ENCODE measurements at regions not wholly inside any gene's neighbourhood (a gene's known extent, or its start where the extent isn't known, plus 50 kb on each side); places are given as distances from the start of the nearest gene placed in this dataset.

DNA sequence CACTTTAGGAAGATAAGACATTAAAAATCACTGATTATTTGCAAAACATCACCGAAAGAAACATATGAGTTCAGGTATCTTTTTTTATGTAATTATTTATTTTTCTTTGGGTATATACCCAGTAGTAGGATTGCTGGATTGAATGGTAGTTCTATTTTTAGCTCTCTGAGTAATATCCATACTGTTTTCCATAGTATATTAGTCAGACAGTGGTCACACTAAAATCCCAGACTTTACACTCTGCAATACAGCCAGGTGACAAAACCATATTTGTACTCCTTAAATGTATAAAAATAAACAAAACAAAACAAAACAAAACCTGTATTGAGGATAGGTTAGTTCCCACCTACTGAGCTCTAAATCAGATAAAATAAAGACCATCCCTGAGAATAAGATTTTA, 1024.3 kb upstream of the EYS start:
- H4K20me1 ChIP-seq (replicated peaks; ENCODE audit: control insufficient read depth, extremely low read depth, insufficient read depth, low read length): no peaks in the 10 kb centered on the region
- BruUV-seq (replicated peaks): no TSS peak

More for the DNA sequence above, 1024.3 kb upstream of the EYS start:
- Histone ChIP-seq H3K9me3 (replicated peaks; ENCODE audit: control insufficient read depth, insufficient read depth, low read length) (no peaks in the 10 kb centered on the region), H3K4me1 (ENCODE audit: control insufficient read depth, extremely low read depth, insufficient read depth, low read length) (no peaks in the 10 kb centered on the region), H3K4me3 (replicated peaks in 1 of 3; ENCODE audit: insufficient read depth in 1 of 3, low read depth in 1 of 3, low read length in 3 of 3) (no peak overlapping the region), H2AFZ (ENCODE audit: low read depth, low read length) (no peak overlapping the region), H3K27me3 (ENCODE audit: control insufficient read depth in 2 of 2, insufficient read depth in 2 of 2, low read length in 2 of 2) (no peaks in the 10 kb centered on the region), H3K36me3 (ENCODE audit: control insufficient read depth in 2 of 2, extremely low read depth in 1 of 2, insufficient read depth in 2 of 2, low read length in 2 of 2) (no peaks in the 10 kb centered on the region), H3K9ac (replicated peaks; ENCODE audit: extremely low read depth, insufficient read depth, low read length) (no peak overlapping the region), H3K9me1 (replicated peaks; ENCODE audit: control insufficient read depth, extremely low read depth, insufficient read depth, low read length) (no peaks in the 10 kb centered on the region), H3K79me2 (ENCODE audit: control insufficient read depth, insufficient read depth, low read length) (no peaks in the 10 kb centered on the region), H3K27ac (ENCODE audit: insufficient read depth, low read depth, low read length) (no peak overlapping the region), H3K4me2 (ENCODE audit: insufficient read depth, low read length) (no peak overlapping the region)
- dilution Hi-C loops (cut with MboI; ENCODE audit: extremely low pct_ligation_motif_present, low sequenced_read_pairs) (no loop called here), intact Hi-C loops (cut with micrococcal nuclease) (no loop called here)
- FAIRE-seq (no peak), DNase-seq (ENCODE audit: low read depth, low spot score) (no peak)
- ChIA-PET POLR2A (no interaction called here), CTCF (no interaction called here)
- TF ChIP-seq FOS (IDR thresholded peaks at IDR 0.05; ENCODE audit: borderline replicate concordance, insufficient read depth, low read length) (no peak), POLR2A (IDR thresholded peaks at IDR 0.05; ENCODE audit: low read depth, low read length) (no peak), GATA2 (IDR thresholded peaks at IDR 0.05; ENCODE audit: insufficient read depth, insufficient read length, low read depth, low read length) (no peak), JUN (IDR thresholded peaks at IDR 0.05; ENCODE audit: borderline replicate concordance, insufficient read depth, insufficient read length, low read depth) (no peak), POLR2AphosphoS5 (IDR thresholded peaks at IDR 0.05; ENCODE audit: insufficient read depth, low read depth, low read length) (no peak), EZH2 (IDR thresholded peaks at IDR 0.05; ENCODE audit: borderline replicate concordance, low read depth, low read length, severe bottlenecking) (no peak), MYC (IDR thresholded peaks at IDR 0.05; ENCODE audit: low read depth, low read length) (no peak)
- TF ChIP-seq, protein P1, sequence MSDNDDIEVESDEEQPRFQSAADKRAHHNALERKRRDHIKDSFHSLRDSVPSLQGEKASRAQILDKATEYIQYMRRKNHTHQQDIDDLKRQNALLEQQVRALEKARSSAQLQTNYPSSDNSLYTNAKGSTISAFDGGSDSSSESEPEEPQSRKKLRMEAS (IDR thresholded peaks at IDR 0.05; ENCODE audit: insufficient read depth, insufficient read length): no peak
- TF ChIP-seq, protein P2, sequence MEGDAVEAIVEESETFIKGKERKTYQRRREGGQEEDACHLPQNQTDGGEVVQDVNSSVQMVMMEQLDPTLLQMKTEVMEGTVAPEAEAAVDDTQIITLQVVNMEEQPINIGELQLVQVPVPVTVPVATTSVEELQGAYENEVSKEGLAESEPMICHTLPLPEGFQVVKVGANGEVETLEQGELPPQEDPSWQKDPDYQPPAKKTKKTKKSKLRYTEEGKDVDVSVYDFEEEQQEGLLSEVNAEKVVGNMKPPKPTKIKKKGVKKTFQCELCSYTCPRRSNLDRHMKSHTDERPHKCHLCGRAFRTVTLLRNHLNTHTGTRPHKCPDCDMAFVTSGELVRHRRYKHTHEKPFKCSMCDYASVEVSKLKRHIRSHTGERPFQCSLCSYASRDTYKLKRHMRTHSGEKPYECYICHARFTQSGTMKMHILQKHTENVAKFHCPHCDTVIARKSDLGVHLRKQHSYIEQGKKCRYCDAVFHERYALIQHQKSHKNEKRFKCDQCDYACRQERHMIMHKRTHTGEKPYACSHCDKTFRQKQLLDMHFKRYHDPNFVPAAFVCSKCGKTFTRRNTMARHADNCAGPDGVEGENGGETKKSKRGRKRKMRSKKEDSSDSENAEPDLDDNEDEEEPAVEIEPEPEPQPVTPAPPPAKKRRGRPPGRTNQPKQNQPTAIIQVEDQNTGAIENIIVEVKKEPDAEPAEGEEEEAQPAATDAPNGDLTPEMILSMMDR (IDR thresholded peaks at IDR 0.05; ENCODE audit: extremely low read depth in 1 of 2, insufficient read depth in 1 of 2, low read depth in 1 of 2, low read length in 2 of 2): no peak

Measured in endothelial cell of umbilical vein (primary cell).